ENCODE measurements at regions not wholly inside any gene's neighbourhood (a gene's known extent, or its start where the extent isn't known, plus 50 kb on each side); places are given as distances from the start of the nearest gene placed in this dataset.
"Not testable (repeated sequence)": the region's sequence is repeated elsewhere in the genome, so short reads cannot be mapped to it uniquely, and the experiment has no call there.

DNA sequence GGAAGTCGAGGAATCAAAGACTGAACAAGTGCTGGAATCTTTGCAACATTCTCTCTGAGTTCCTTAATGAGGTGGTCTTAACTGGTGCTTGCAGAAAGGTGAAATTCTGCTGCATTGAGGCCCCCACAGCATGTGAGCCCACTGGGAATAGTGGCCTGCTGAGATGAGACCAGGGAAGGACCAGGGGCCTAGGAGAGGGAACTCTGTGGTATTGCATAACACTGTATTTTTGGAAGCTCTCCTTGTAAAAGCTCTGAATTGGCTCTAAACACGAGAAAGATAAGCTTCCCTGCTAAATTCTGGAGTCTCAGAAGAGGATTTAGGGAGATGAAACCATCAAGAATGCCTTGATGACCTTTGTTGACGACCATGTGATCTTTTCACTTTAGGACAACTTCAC lies 100.4 kb upstream of the TSC22D1 start:
- Mint-ChIP-seq H3K4me1 (no peaks in the 10 kb centered on the region), H3K36me3 (no peaks in the 10 kb centered on the region), H3K4me3 (no peak overlapping the region), H3K27ac (no peak overlapping the region), H3K27me3 (no peaks in the 10 kb centered on the region), H3K9me3 (no peaks in the 10 kb centered on the region)

GRCh38 chr13:44669534-44669933 lies 93.4 kb upstream of the TSC22D1 start:
- Mint-ChIP-seq H3K36me3 (no peaks in the 10 kb centered on the region), H3K9me3 (no peaks in the 10 kb centered on the region), H3K27me3 (peaks cover 2% of the 10 kb centered on the region), H3K4me3 (no peak overlapping the region), H3K4me1 (no peaks in the 10 kb centered on the region), H3K27ac (no peak overlapping the region)

DNA sequence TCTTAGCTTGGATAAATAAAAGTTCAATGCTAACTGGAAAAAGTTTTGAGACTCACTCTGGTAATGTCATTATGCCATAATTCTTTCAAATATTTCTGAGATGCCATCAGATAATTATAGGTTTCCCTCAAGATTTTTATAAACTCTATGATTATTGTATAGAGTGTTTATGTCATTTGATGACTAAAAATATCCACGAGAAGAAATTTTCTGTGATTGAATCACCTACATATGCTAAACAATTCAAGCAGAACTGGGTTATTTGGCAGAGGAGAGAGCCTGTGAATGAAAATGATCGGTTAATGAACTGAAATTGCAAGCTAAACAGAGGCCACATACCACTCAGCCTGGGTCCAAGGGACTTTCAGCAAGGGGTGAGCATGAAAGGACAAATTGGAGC lies 92.6 kb upstream of the TSC22D1 start:
- Mint-ChIP-seq H3K27ac (no peak overlapping the region), H3K27me3 (peaks cover 2% of the 10 kb centered on the region), H3K4me1 (no peaks in the 10 kb centered on the region), H3K9me3 (no peaks in the 10 kb centered on the region), H3K36me3 (no peaks in the 10 kb centered on the region), H3K4me3 (no peak overlapping the region)

DNA sequence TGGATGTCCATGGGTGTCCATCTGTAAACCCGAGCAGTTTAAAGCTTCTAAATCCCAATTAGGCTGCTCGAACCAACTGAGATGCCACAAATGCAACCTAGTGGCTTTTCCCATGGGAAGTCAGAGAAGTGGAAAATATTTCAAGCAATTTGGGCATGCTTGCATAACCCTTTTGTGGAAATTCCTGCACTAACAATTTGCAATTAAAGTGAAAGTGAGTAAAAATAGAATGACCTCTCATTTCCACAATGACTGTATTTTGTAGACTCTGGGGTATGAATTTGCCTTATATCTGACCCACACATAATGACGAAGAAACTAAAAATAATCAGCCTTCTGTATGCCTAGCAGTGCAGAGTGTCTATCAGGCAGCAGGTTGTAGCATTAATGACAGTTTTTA lies 91.8 kb upstream of the TSC22D1 start:
- Mint-ChIP-seq H3K9me3 (no peaks in the 10 kb centered on the region), H3K4me3 (no peak overlapping the region), H3K4me1 (no peaks in the 10 kb centered on the region), H3K27ac (no peak overlapping the region), H3K36me3 (no peaks in the 10 kb centered on the region), H3K27me3 (peaks cover 2% of the 10 kb centered on the region)

- not testable (repeated sequence) for H3K4me1 Mint-ChIP-seq, H3K4me3 Mint-ChIP-seq, H3K27me3 Mint-ChIP-seq, H3K27ac Mint-ChIP-seq, H3K9me3 Mint-ChIP-seq, H3K36me3 Mint-ChIP-seq
Observed at GRCh38 chr13:44666538-44666937, 90.4 kb upstream of the TSC22D1 start.

GRCh38 chr13:44664308-44664707 lies 88.2 kb upstream of the TSC22D1 start:
- no peak overlapping the region for H3K27ac Mint-ChIP-seq
- no peaks in the 10 kb centered on the region for H3K36me3 Mint-ChIP-seq
- no peaks in the 10 kb centered on the region for H3K4me1 Mint-ChIP-seq
- H3K27me3 Mint-ChIP-seq = peaks cover 3% of the 10 kb centered on the region
- no peak overlapping the region for H3K4me3 Mint-ChIP-seq
- no peaks in the 10 kb centered on the region for H3K9me3 Mint-ChIP-seq

GRCh38 chr13:44662515-44662914 lies 86.4 kb upstream of the TSC22D1 start:
- Mint-ChIP-seq H3K27ac (no peak overlapping the region), H3K9me3 (no peaks in the 10 kb centered on the region), H3K36me3 (no peaks in the 10 kb centered on the region), H3K27me3 (peaks cover 3% of the 10 kb centered on the region), H3K4me1 (no peaks in the 10 kb centered on the region), H3K4me3 (no peak overlapping the region)

DNA sequence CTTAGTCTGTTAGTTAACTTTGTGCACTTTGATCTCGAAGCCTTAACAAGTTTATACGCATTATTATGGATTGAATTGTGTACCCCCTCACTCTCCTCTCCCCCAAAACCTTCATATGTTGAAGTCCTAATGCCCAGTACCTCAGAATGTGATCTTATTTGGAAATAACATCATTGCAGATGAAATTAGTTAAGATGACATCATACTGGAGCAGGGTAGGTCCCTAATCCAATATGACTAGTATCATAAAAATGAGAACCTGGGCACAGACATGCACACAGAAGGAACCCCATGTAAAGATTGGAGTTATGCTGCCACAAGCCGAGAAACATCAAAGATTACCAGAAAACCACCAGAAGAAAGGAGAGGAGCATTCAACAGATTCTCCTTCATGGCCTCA lies 85.8 kb upstream of the TSC22D1 start:
- H3K27ac Mint-ChIP-seq = no peak overlapping the region
- peaks cover 3% of the 10 kb centered on the region for H3K27me3 Mint-ChIP-seq
- no peaks in the 10 kb centered on the region for H3K4me1 Mint-ChIP-seq
- no peak overlapping the region for H3K4me3 Mint-ChIP-seq
- no peaks in the 10 kb centered on the region for H3K9me3 Mint-ChIP-seq
- no peaks in the 10 kb centered on the region for H3K36me3 Mint-ChIP-seq

DNA sequence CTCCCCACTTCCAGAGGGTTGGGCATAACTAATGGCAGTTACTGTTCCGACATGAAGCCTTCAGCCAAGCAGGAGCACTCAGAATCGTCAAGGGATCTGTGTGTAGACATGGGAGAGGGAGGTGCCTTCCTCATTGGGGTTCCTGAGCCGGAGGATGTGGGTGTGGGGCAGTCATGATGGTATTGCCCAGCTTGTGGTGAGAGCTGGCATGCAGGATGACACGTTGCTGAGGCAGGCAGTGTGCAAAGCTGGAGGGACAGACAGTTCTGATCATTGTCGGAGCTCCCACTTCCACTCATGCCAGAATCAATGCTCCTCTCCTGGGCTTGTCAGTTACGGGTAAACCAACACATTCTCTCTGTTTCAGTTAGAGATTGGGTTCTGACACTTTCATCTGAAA lies 83.9 kb upstream of the TSC22D1 start:
- Mint-ChIP-seq H3K27me3 (peaks cover 1% of the 10 kb centered on the region), H3K27ac (no peak overlapping the region), H3K4me3 (no peak overlapping the region), H3K36me3 (no peaks in the 10 kb centered on the region), H3K4me1 (no peaks in the 10 kb centered on the region), H3K9me3 (no peaks in the 10 kb centered on the region)

GRCh38 chr13:44652962-44653660 lies 77.0 kb upstream of the TSC22D1 start:
- Mint-ChIP-seq H3K9me3 (no peaks in the 10 kb centered on the region), H3K4me1 (peaks cover 3% of the 10 kb centered on the region), H3K27ac (no peak overlapping the region), H3K27me3 (no peaks in the 10 kb centered on the region), H3K36me3 (no peaks in the 10 kb centered on the region), H3K4me3 (no peak overlapping the region)

DNA sequence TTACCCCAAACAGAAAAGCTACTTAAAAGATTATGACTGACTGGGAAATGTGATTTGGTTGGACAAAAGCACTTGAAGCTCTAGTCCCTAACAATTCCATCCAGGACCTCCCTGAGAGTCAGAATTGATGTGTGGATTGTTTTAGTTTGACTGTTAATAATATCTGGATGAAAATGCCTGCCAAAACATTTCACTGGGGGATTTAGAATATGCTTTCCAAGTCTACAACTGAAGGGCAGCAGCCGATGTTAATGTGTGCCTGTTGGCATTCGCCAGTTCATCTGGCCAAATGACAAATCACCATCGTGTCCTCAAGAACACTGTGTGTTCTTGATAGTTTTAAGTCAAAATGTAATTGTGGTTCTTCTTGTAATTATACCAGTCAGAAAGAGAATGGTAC lies 76.0 kb upstream of the TSC22D1 start:
- Mint-ChIP-seq H3K27me3 (no peaks in the 10 kb centered on the region), H3K4me3 (no peak overlapping the region), H3K4me1 (peaks cover 3% of the 10 kb centered on the region), H3K36me3 (no peaks in the 10 kb centered on the region), H3K9me3 (no peaks in the 10 kb centered on the region), H3K27ac (no peak overlapping the region)

DNA sequence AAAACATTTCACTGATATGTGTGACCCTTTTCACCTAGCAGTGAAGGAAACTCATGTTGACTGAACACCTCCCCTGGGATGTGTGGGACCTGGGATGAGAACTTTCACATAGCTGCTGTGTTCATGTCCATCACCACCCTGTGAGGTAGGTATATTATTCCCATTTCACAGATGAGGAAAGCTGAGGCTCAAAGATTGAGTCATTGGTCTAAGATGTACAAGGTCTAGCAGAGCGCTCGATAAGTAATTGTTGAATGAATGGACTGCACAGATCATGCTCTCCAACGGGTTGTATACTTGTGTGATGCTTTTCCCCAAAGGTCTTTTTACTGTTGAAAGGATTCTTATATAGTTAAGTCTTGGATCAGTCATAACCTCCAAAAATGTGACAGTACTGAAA lies 75.6 kb upstream of the TSC22D1 start:
- peaks cover 3% of the 10 kb centered on the region for H3K4me1 Mint-ChIP-seq
- H3K9me3 Mint-ChIP-seq = no peaks in the 10 kb centered on the region
- no peaks in the 10 kb centered on the region for H3K27me3 Mint-ChIP-seq
- H3K27ac Mint-ChIP-seq = no peak overlapping the region
- H3K4me3 Mint-ChIP-seq = no peak overlapping the region
- no peaks in the 10 kb centered on the region for H3K36me3 Mint-ChIP-seq

GRCh38 chr13:44651209-44651608 lies 75.1 kb upstream of the TSC22D1 start:
- Mint-ChIP-seq H3K4me1 (peaks cover 3% of the 10 kb centered on the region), H3K9me3 (no peaks in the 10 kb centered on the region), H3K4me3 (no peak overlapping the region), H3K27ac (no peak overlapping the region), H3K27me3 (no peaks in the 10 kb centered on the region), H3K36me3 (no peaks in the 10 kb centered on the region)

DNA sequence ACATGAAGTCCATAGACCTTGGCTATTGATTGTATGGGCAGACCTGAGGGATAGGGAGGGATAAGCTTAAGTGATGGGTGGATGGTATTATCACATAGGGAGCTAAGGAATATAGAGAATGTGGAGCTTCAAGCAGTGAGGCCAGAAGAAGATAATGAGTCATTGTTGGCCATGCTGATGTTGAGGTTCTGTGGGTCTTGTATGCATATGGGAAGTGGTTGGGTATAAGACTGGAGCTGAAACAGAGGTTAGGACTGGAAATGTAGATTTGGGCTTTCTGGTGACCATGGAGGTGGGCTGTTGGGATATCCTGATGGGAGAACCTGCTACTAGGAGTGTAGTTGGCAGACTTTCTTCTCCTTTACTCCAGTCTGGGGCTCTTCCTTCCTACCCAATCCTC lies 73.7 kb upstream of the TSC22D1 start:
- H3K27me3 Mint-ChIP-seq = peaks cover 1% of the 10 kb centered on the region
- H3K4me3 Mint-ChIP-seq = no peak overlapping the region
- H3K36me3 Mint-ChIP-seq = no peaks in the 10 kb centered on the region
- H3K4me1 Mint-ChIP-seq = peaks cover 3% of the 10 kb centered on the region
- H3K9me3 Mint-ChIP-seq = no peaks in the 10 kb centered on the region
- H3K27ac Mint-ChIP-seq = no peak overlapping the region

DNA sequence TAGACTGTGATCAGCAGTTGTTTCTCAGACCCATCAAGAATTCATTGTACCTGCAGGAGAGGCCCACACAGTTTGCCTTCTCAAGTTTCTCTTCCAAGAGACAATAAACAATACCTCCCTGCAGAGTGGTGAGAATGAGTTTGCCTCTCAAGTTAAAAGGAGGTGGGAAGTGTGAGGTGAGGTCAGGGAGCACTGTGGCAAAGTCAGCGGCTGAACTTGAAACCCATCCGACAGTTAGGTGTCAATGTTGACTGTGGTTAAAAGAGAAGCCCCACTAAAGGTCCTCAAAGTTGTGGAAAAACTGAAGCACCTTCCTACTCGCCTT lies 72.9 kb upstream of the TSC22D1 start:
- H3K36me3 Mint-ChIP-seq = no peaks in the 10 kb centered on the region
- H3K27me3 Mint-ChIP-seq = peaks cover 1% of the 10 kb centered on the region
- H3K27ac Mint-ChIP-seq = no peak overlapping the region
- H3K9me3 Mint-ChIP-seq = no peaks in the 10 kb centered on the region
- H3K4me3 Mint-ChIP-seq = no peak overlapping the region
- H3K4me1 Mint-ChIP-seq = peaks cover 3% of the 10 kb centered on the region

DNA sequence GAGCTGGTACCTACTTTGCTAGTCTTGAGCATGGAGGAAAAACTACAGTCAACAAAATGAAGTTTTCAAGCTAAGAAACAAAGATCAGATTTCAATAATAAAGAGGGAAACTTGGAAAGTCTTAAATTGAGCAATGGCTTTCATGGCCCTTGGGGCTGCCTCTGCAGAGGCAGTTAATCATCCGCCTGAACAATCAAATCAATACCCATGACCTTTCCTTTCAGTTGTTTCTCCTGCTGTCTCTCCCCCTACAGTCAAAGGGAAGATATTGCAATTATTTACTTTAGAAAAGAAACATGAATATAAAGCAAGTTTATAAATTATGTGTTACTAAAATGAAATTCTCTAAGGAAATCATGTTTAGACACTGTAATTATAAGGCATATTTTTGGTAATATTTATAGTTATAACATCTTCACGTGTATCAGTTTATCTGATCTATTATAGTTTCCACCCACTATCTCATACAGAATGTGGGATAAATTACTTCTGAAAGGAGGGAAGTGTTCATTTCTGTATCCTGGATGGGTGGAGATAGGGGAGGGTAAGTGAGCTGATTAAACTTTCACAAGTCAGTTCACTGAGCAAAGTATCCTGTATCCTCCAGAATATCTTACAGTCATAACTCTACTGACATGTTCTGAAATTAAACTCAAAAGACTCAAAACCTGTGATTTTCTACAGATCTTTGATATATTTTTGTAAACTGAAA lies 72.4 kb upstream of the TSC22D1 start:
- no peak overlapping the region for H3K4me3 Mint-ChIP-seq
- peaks cover 1% of the 10 kb centered on the region for H3K27me3 Mint-ChIP-seq
- no peaks in the 10 kb centered on the region for H3K9me3 Mint-ChIP-seq
- H3K36me3 Mint-ChIP-seq = no peaks in the 10 kb centered on the region
- H3K27ac Mint-ChIP-seq = no peak overlapping the region
- peaks cover 3% of the 10 kb centered on the region for H3K4me1 Mint-ChIP-seq

- H3K4me3 Mint-ChIP-seq, H3K27me3 Mint-ChIP-seq: not testable (repeated sequence)
Observed at GRCh38 chr13:44647560-44647959, 71.4 kb upstream of the TSC22D1 start.

More at GRCh38 chr13:44647560-44647959, 71.4 kb upstream of the TSC22D1 start:
- H3K9me3 Mint-ChIP-seq, H3K36me3 Mint-ChIP-seq, H3K4me1 Mint-ChIP-seq, H3K27ac Mint-ChIP-seq: not testable (repeated sequence)
